Thoracic aorta (tissue), 2 donors: ENCODE measurements at regions not wholly inside any gene's neighbourhood (a gene's known extent, or its start where the extent isn't known, plus 50 kb on each side); places are given as distances from the start of the nearest gene placed in this dataset.

ENCODE experiments used
- ATAC-seq: fragments of 150-250 bp; one replicate; pipeline ENCODE4 v1.8.0; 2017; ENCODE audit warnings: low read depth; ENCODE audit not compliant: insufficient number of reproducible peaks, low FRiP score
- DNase-seq: peaks from one replicate; pipeline ENCODE4 v3.0.0-alpha.2; 2020; ENCODE audit warnings: low spot score
- H3K27ac ChIP-seq, 2 donors: fragments of 200-600 bp; sonication (generic); 1 replicate in 1 of 2; 2 replicates in 1 of 2; pipeline ENCODE4 v1.5.1; 2016; ENCODE audit warnings: mild to moderate bottlenecking in 2 of 2, moderate library complexity in 2 of 2
- H3K27me3 ChIP-seq: fragments of 200-600 bp; sonication (generic); replicated peaks from 2 replicates; pipeline ENCODE4 v1.6.0; 2016; ENCODE audit warnings: mild to moderate bottlenecking; ENCODE audit not compliant: insufficient read depth
- H3K36me3 ChIP-seq: fragments of 200-600 bp; sonication (generic); one replicate; pipeline ENCODE4 v1.5.1; 2016
- H3K4me1 ChIP-seq, 2 donors: fragments of 200-600 bp; sonication (generic); 1 replicate in 1 of 2; 2 replicates in 1 of 2; pipeline versions ENCODE4 v1.5.1 to v1.6.0; 2016; ENCODE audit warnings: low read depth in 2 of 2, mild to moderate bottlenecking in 1 of 2; ENCODE audit not compliant: control insufficient read depth in 1 of 2
- H3K4me3 ChIP-seq: fragments of 200-600 bp; sonication (generic); 2 replicates; pipeline ENCODE4 v1.5.1; 2016; ENCODE audit warnings: mild to moderate bottlenecking
- H3K9me3 ChIP-seq: fragments of 200-600 bp; sonication (generic); 2 replicates; pipeline ENCODE4 v1.5.1; 2016
- TF ChIP-seq, protein P1 (sequence below): fragments of 200-600 bp; sonication (generic); IDR thresholded peaks from one replicate; pipeline ENCODE4 v1.5.1; 2019; ENCODE audit warnings: antibody characterized with exemption

- DNase-seq: no peak
- Histone ChIP-seq H3K4me1 (peaks cover 6 to 32% of the 10 kb centered on the region in 2 donors), H3K27ac (no peak overlapping the region), H3K9me3 (no peaks in the 10 kb centered on the region), H3K27me3 (no peaks in the 10 kb centered on the region), H3K4me3 (no peak overlapping the region), H3K36me3 (no peaks in the 10 kb centered on the region)
- no peak for ATAC-seq
- TF ChIP-seq, protein P1, sequence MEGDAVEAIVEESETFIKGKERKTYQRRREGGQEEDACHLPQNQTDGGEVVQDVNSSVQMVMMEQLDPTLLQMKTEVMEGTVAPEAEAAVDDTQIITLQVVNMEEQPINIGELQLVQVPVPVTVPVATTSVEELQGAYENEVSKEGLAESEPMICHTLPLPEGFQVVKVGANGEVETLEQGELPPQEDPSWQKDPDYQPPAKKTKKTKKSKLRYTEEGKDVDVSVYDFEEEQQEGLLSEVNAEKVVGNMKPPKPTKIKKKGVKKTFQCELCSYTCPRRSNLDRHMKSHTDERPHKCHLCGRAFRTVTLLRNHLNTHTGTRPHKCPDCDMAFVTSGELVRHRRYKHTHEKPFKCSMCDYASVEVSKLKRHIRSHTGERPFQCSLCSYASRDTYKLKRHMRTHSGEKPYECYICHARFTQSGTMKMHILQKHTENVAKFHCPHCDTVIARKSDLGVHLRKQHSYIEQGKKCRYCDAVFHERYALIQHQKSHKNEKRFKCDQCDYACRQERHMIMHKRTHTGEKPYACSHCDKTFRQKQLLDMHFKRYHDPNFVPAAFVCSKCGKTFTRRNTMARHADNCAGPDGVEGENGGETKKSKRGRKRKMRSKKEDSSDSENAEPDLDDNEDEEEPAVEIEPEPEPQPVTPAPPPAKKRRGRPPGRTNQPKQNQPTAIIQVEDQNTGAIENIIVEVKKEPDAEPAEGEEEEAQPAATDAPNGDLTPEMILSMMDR: no peak
Measured at GRCh38 chr9:130765137-130766020, 69.7 kb upstream of the ABL1 start.

- Histone ChIP-seq H3K4me3 (no peak overlapping the region), H3K27me3 (no peaks in the 10 kb centered on the region), H3K4me1 (peaks cover 6 to 32% of the 10 kb centered on the region in 2 donors), H3K9me3 (no peaks in the 10 kb centered on the region), H3K36me3 (no peaks in the 10 kb centered on the region), H3K27ac (no peak overlapping the region)
- no peak for DNase-seq
- TF ChIP-seq, protein P1: no peak
- no peak for ATAC-seq
Measured at GRCh38 chr9:130766021-130766926, 68.8 kb upstream of the ABL1 start.

DNA sequence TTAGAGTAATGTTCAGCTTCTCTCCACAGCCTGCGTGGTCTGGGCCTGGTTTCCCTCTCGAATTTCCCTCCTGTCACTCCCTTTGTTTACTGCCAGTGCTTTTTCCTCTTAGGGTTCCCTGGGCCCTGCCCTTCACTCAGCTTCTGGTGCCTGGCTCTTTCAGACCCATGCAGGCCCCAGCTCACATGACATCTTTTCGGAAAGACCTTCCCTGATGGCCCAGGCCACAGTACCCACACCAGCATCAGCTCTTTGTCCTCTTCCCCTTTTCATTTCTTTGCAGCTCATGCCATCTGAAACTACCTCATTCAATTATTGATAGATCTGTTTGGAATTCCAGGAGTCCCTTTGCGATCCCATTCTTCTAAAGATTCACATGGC is 68.1 kb upstream of the ABL1 start:
- TF ChIP-seq, protein P1: no peak
- H3K4me1 ChIP-seq: peaks cover 6 to 32% of the 10 kb centered on the region in 2 donors
- no peak overlapping the region for H3K4me3 ChIP-seq
- ATAC-seq: no peak
- H3K9me3 ChIP-seq: no peaks in the 10 kb centered on the region
- no peak overlapping the region for H3K27ac ChIP-seq
- H3K27me3 ChIP-seq: no peaks in the 10 kb centered on the region
- H3K36me3 ChIP-seq: no peaks in the 10 kb centered on the region
- no peak for DNase-seq

DNA sequence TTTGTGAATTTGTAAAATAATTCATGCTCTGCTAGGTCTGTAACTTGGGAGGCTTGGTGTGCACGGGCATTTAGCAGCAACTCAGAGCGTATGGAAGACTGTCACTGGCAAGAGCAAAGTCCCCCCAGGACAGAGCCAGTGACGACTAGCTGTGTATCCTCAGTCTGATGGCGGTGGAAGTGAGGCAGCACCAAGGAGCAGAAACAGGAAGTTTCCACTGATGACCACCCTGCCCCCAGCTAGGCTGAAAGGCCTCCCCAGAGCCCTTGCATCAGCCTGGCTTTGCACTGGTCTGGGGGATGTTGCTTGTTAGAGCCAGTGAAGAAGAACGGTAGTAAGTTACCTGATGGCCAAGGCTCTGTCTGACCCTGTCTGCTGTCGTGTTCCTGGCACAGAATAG is 66.8 kb upstream of the ABL1 start:
- TF ChIP-seq, protein P1: no peak
- ATAC-seq: no peak
- H3K4me1 ChIP-seq: peaks cover 6 to 27% of the 10 kb centered on the region in 2 donors

DNA sequence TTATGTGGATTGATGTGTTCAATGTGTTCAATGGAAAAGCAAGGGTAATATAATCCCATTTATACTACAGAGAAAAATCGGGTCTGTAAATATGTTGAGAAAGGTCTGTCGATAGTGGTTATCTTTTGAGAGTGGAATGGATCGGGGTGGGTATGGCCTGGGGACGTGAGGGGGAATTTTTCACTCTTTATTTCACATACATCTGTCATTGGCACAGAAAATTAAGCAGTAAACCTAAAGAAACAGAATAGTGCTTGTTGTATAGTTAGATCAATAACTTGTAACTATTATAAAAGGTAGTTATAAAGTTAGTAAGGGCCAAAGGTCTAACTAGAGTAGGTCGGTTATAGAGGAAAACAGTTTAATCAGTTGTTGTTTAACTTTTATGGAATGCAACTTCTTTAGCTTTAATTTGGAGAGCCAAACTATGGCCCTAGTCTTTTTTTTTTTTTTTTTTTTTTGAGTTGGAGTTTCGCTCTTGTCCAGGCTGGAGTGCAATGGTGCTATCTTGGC is 66.1 kb upstream of the ABL1 start:
- TF ChIP-seq, protein P1: no peak
- H3K9me3 ChIP-seq: no peaks in the 10 kb centered on the region
- H3K27me3 ChIP-seq: no peaks in the 10 kb centered on the region
- peaks cover 7 to 27% of the 10 kb centered on the region in 2 donors for H3K4me1 ChIP-seq
- H3K36me3 ChIP-seq: no peaks in the 10 kb centered on the region
- ATAC-seq (no peak), DNase-seq (no peak)
- no peak overlapping the region for H3K4me3 ChIP-seq
- no peak overlapping the region for H3K27ac ChIP-seq

More for the DNA sequence above, 66.8 kb upstream of the ABL1 start:
- Histone ChIP-seq H3K4me3 (no peak overlapping the region), H3K27ac (no peak overlapping the region), H3K9me3 (no peaks in the 10 kb centered on the region), H3K27me3 (no peaks in the 10 kb centered on the region), H3K36me3 (no peaks in the 10 kb centered on the region)
- DNase-seq: no peak
